Vagina (tissue), 2 donors: ENCODE measurements at regions not wholly inside any gene's neighbourhood (a gene's known extent, or its start where the extent isn't known, plus 50 kb on each side); places are given as distances from the start of the nearest gene placed in this dataset.

Experiments used
- DNase-seq, 2 donors: peaks; one replicate each; pipeline ENCODE4 v3.0.0-alpha.2; 2017; ENCODE audit errors: extremely low spot score in 2 of 2
- H3K27ac ChIP-seq: fragments of 200-600 bp; sonication (generic); one replicate; pipeline ENCODE4 v1.5.1; 2019
- H3K27me3 ChIP-seq: fragments of 200-600 bp; sonication (generic); one replicate; pipeline ENCODE4 v1.5.1; 2019
- H3K36me3 ChIP-seq, 2 donors: fragments of 200-600 bp; sonication (generic); one replicate each; pipeline ENCODE4 v1.5.1; 2017 to 2019
- H3K4me1 ChIP-seq: fragments of 200-600 bp; sonication (generic); one replicate; pipeline ENCODE4 v1.5.1; 2019
- H3K4me3 ChIP-seq, 2 donors: fragments of 200-600 bp; sonication (generic); 1 replicate in 1 of 2; 2 replicates in 1 of 2; pipeline ENCODE4 v1.5.1; 2016 to 2019
- H3K9me3 ChIP-seq: fragments of 200-600 bp; sonication (generic); one replicate; pipeline ENCODE4 v1.5.1; 2019
- CTCF ChIP-seq, 3 experiments: fragments of 450-650 bp in 2 of 3; fragments of 200-600 bp in 1 of 3; sonication (generic) in 1 of 3; IDR thresholded peaks; one replicate each; pipeline ENCODE4 v1.5.1; 2017 to 2019; ENCODE audit warnings: antibody characterized with exemption in 3 of 3, mild to moderate bottlenecking in 2 of 3, moderate library complexity in 2 of 3
- POLR2A ChIP-seq, 2 donors: fragments of 450-650 bp; IDR thresholded peaks; one replicate each; pipeline ENCODE4 v1.6.1; 2017; ENCODE audit warnings: antibody characterized with exemption in 2 of 2, mild to moderate bottlenecking in 2 of 2, moderate library complexity in 2 of 2
- POLR2AphosphoS5 ChIP-seq, 2 donors: sonication (generic); formaldehyde crosslinking; IDR thresholded peaks; one replicate each; pipeline ENCODE4 v1.9.0; 2017; ENCODE audit warnings: antibody characterized with exemption in 2 of 2, mild to moderate bottlenecking in 2 of 2, low read depth in 1 of 2; ENCODE audit not compliant: insufficient read depth in 1 of 2
- intact Hi-C: fragments of 100-400 bp; cut with DNase I; formaldehyde crosslinking; loops from one replicate; pipeline ENCODE4 v1.15.1; 2023

- H3K4me1 ChIP-seq, result no peaks in the 10 kb centered on the region
- no peaks in the 10 kb centered on the region for H3K27me3 ChIP-seq
- intact Hi-C loops, result no loop called here
- TF ChIP-seq POLR2A (IDR thresholded peaks at IDR 0.05), result no peak
- no peak for TF ChIP-seq CTCF (IDR thresholded peaks at IDR 0.05)
- no peak for TF ChIP-seq POLR2AphosphoS5 (IDR thresholded peaks at IDR 0.05; ENCODE audit: insufficient read depth in 1 of 2, low read depth in 1 of 2)
- no peak overlapping the region for H3K4me3 ChIP-seq
- no peaks in the 10 kb centered on the region for H3K36me3 ChIP-seq
- DNase-seq, result no peak
- no peaks in the 10 kb centered on the region for H3K9me3 ChIP-seq
- H3K27ac ChIP-seq, result no peak overlapping the region
These were observed 732.9 kb downstream of the VGLL3 start for GRCh38 chr3:86257955-86258641.

- H3K36me3 ChIP-seq, result no peaks in the 10 kb centered on the region
- intact Hi-C loops, result no loop called here
- no peaks in the 10 kb centered on the region for H3K9me3 ChIP-seq
- no peak overlapping the region for H3K4me3 ChIP-seq
- H3K27me3 ChIP-seq, result no peaks in the 10 kb centered on the region
- TF ChIP-seq CTCF (IDR thresholded peaks at IDR 0.05) (no peak), POLR2A (IDR thresholded peaks at IDR 0.05) (no peak), POLR2AphosphoS5 (IDR thresholded peaks at IDR 0.05; ENCODE audit: insufficient read depth in 1 of 2, low read depth in 1 of 2) (no peak)
- H3K27ac ChIP-seq, result no peak overlapping the region
- no peaks in the 10 kb centered on the region for H3K4me1 ChIP-seq
- no peak for DNase-seq
These were observed 736.5 kb downstream of the VGLL3 start for GRCh38 chr3:86254480-86254879.

- DNase-seq, result no peak
- intact Hi-C loops, result no loop called here
- no peak for TF ChIP-seq POLR2A (IDR thresholded peaks at IDR 0.05)
- no peak for TF ChIP-seq CTCF (IDR thresholded peaks at IDR 0.05)
- no peak for TF ChIP-seq POLR2AphosphoS5 (IDR thresholded peaks at IDR 0.05; ENCODE audit: insufficient read depth in 1 of 2, low read depth in 1 of 2)
- no peaks in the 10 kb centered on the region for H3K27me3 ChIP-seq
- no peaks in the 10 kb centered on the region for H3K36me3 ChIP-seq
- no peak overlapping the region for H3K27ac ChIP-seq
- no peak overlapping the region for H3K4me3 ChIP-seq
- no peaks in the 10 kb centered on the region for H3K9me3 ChIP-seq
- no peaks in the 10 kb centered on the region for H3K4me1 ChIP-seq
These were observed 739.2 kb downstream of the VGLL3 start for GRCh38 chr3:86251781-86252180.

- DNase-seq, result no peak
- Histone ChIP-seq H3K27me3 (no peaks in the 10 kb centered on the region), H3K4me1 (no peaks in the 10 kb centered on the region), H3K9me3 (no peaks in the 10 kb centered on the region), H3K4me3 (no peak overlapping the region), H3K36me3 (no peaks in the 10 kb centered on the region), H3K27ac (no peak overlapping the region)
- intact Hi-C loops, result no loop called here
- TF ChIP-seq CTCF (IDR thresholded peaks at IDR 0.05) (no peak), POLR2AphosphoS5 (IDR thresholded peaks at IDR 0.05; ENCODE audit: insufficient read depth in 1 of 2, low read depth in 1 of 2) (no peak), POLR2A (IDR thresholded peaks at IDR 0.05) (no peak)
These were observed 741.1 kb downstream of the VGLL3 start for GRCh38 chr3:86249833-86250232.

GRCh38 chr3:86245360-86245759 lies 745.6 kb downstream of the VGLL3 start:
- DNase-seq, result no peak
- Histone ChIP-seq H3K36me3 (no peaks in the 10 kb centered on the region), H3K4me1 (no peaks in the 10 kb centered on the region), H3K27me3 (no peaks in the 10 kb centered on the region), H3K27ac (no peak overlapping the region), H3K9me3 (no peaks in the 10 kb centered on the region), H3K4me3 (no peak overlapping the region)
- intact Hi-C loops, result no loop called here
- TF ChIP-seq POLR2AphosphoS5 (IDR thresholded peaks at IDR 0.05; ENCODE audit: insufficient read depth in 1 of 2, low read depth in 1 of 2), result no peak
- no peak for TF ChIP-seq POLR2A (IDR thresholded peaks at IDR 0.05)
- TF ChIP-seq CTCF (IDR thresholded peaks at IDR 0.05), result no peak
